Colon (tissue), 2 donors: ENCODE measurements at regions not wholly inside any gene's neighbourhood (a gene's known extent, or its start where the extent isn't known, plus 50 kb on each side); places are given as distances from the start of the nearest gene placed in this dataset.

Experiments used
- FAIRE-seq: peaks from 2 replicates; lab custom pipeline; 2012; peaks lifted over from hg19 to GRCh38; lab: Jason Lieb, UNC
- donor health status: control.
- donor health status: control.

- FAIRE-seq: no peak
Measured at GRCh38 chr10:130769146-130770017, 542.1 kb downstream of the TCERG1L start.

GRCh38 chr10:130770018-130770630 lies 541.4 kb downstream of the TCERG1L start:
- FAIRE-seq: no peak

- no peak for FAIRE-seq
Measured at GRCh38 chr10:130771491-130771946, 540.0 kb downstream of the TCERG1L start.

- no peak for FAIRE-seq
Measured at GRCh38 chr10:130772056-130772455, 539.5 kb downstream of the TCERG1L start.

GRCh38 chr10:130772676-130773075 lies 538.8 kb downstream of the TCERG1L start:
- no peak for FAIRE-seq

- FAIRE-seq: no peak
Measured at GRCh38 chr10:130773941-130774340, 537.6 kb downstream of the TCERG1L start.

- FAIRE-seq: no peak
Measured at GRCh38 chr10:130774871-130775270, 536.6 kb downstream of the TCERG1L start.

GRCh38 chr10:130775311-130775710 lies 536.2 kb downstream of the TCERG1L start:
- no peak for FAIRE-seq

- FAIRE-seq: no peak
Measured at GRCh38 chr10:130776724-130777123, 534.8 kb downstream of the TCERG1L start.

- FAIRE-seq: no peak
Measured at GRCh38 chr10:130777507-130778165, 533.9 kb downstream of the TCERG1L start.

- no peak for FAIRE-seq
Measured at GRCh38 chr10:130778166-130778545, 533.4 kb downstream of the TCERG1L start.

- no peak for FAIRE-seq
Measured at GRCh38 chr10:130780763-130781162, 530.8 kb downstream of the TCERG1L start.

- no peak for FAIRE-seq
Measured at GRCh38 chr10:130781206-130781605, 530.3 kb downstream of the TCERG1L start.

GRCh38 chr10:130781623-130782022 lies 529.9 kb downstream of the TCERG1L start:
- no peak for FAIRE-seq

GRCh38 chr10:130782467-130782866 lies 529.1 kb downstream of the TCERG1L start:
- no peak for FAIRE-seq

GRCh38 chr10:130784326-130784725 lies 527.2 kb downstream of the TCERG1L start:
- no peak for FAIRE-seq

GRCh38 chr10:130786365-130786966 lies 525.1 kb downstream of the TCERG1L start:
- no peak for FAIRE-seq

- no peak for FAIRE-seq
Measured at GRCh38 chr10:130787243-130787642, 524.3 kb downstream of the TCERG1L start.

- FAIRE-seq: no peak
Measured at GRCh38 chr10:130787821-130788220, 523.7 kb downstream of the TCERG1L start.

- peak; percentile 41 for FAIRE-seq
Measured at GRCh38 chr10:130790339-130790738, 521.2 kb downstream of the TCERG1L start.

- FAIRE-seq: no peak
Measured at GRCh38 chr10:130792096-130792845, 519.2 kb downstream of the TCERG1L start.

- no peak for FAIRE-seq
Measured at GRCh38 chr10:130795819-130796218, 515.7 kb downstream of the TCERG1L start.
